ENCODE measurements at regions not wholly inside any gene's neighbourhood (a gene's known extent, or its start where the extent isn't known, plus 50 kb on each side); places are given as distances from the start of the nearest gene placed in this dataset.

DNA sequence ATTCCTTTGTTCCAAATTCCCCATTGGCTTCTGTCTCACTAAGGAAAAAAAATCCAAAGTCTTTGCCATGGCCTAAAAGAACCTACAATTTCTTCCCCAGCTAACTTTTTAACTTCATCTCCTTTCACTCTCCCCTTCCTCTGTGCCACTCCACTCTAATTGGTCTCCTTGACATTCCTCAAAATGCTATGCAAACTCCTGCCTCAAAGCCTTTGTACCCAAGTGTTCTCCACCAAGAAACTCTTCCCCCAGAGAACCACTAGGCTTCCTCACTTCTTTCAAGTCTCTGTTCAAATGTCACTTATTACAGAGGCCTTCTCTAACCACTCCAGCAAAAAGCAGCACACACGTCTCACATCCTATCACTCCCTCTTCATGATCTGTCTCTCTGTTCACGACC lies 91.6 kb upstream of the NR4A3 start:
- TF ChIP-seq CTCF (IDR thresholded peaks at IDR 0.05), result no peak
- TF ChIP-seq POLR2A (IDR thresholded peaks at IDR 0.05), result no peak

All from thyroid gland (tissue), 4 donors.